ENCODE measurements at regions not wholly inside any gene's neighbourhood (a gene's known extent, or its start where the extent isn't known, plus 50 kb on each side); places are given as distances from the start of the nearest gene placed in this dataset.

DNA sequence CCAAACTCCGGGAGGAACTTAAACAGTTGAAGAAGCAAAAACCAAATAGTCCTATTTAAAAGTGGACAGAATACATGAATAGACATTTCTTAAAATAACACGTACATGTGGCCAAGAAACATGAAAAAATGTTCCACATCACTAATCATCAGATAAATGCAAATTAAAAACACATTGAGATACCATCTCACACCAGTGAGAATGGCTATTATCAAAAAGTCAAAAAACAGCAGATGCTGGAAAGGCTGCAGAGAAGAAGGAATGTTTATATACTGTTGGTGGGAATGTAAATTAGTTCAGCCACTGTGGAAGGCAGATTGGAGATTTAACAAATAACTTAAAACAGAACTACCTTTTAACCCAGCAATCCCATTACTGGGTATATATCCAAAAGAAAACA, 283.0 kb upstream of the IZUMO3 start:
- H3K4me3 ChIP-seq, result no peak overlapping the region
- WGBS, 2 donors, result 76 to 86% methylated on average over 2 of the region's 2 CpGs
- H3K9me3 ChIP-seq, result peaks cover 0 to 3% (median 0%) of the 10 kb centered on the region in 11 donors
- H3K4me1 ChIP-seq, result no peaks in the 10 kb centered on the region
- TF ChIP-seq, protein P1, sequence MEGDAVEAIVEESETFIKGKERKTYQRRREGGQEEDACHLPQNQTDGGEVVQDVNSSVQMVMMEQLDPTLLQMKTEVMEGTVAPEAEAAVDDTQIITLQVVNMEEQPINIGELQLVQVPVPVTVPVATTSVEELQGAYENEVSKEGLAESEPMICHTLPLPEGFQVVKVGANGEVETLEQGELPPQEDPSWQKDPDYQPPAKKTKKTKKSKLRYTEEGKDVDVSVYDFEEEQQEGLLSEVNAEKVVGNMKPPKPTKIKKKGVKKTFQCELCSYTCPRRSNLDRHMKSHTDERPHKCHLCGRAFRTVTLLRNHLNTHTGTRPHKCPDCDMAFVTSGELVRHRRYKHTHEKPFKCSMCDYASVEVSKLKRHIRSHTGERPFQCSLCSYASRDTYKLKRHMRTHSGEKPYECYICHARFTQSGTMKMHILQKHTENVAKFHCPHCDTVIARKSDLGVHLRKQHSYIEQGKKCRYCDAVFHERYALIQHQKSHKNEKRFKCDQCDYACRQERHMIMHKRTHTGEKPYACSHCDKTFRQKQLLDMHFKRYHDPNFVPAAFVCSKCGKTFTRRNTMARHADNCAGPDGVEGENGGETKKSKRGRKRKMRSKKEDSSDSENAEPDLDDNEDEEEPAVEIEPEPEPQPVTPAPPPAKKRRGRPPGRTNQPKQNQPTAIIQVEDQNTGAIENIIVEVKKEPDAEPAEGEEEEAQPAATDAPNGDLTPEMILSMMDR (IDR thresholded peaks at IDR 0.05), result no peak
- no peaks in the 10 kb centered on the region for H3K36me3 ChIP-seq
- H3K27ac ChIP-seq, result no peak overlapping the region
- no peak for ATAC-seq
- intact Hi-C loops (cut with DNase I), result no loop called here
- no peak for DNase-seq
- no peaks in the 10 kb centered on the region for H3K27me3 ChIP-seq

DNA sequence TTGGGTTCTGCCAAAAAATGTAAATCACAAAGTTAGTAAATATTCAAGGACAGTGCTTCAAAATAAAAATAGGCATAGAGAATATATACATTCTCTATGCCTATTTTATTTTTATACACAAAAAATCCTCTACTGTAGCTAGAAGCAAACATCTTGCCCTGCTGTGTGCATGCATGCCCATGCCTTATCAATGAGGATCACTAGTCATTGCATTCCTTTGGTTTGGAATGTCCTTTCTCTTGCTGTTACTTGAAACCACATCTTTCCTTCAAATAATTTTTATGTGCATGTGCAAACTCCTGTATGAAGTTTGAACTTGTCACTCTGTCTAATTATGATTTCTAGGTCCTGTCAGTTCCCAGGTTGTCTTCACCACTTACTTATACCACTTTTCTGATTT, 278.9 kb upstream of the IZUMO3 start:
- no peak overlapping the region for H3K4me3 ChIP-seq
- H3K9me3 ChIP-seq, result peaks cover 0 to 9% (median 0%) of the 10 kb centered on the region in 11 donors
- ATAC-seq (no peak), DNase-seq (no peak)
- TF ChIP-seq, protein P1 (IDR thresholded peaks at IDR 0.05), result no peak
- no peaks in the 10 kb centered on the region for H3K4me1 ChIP-seq
- no peaks in the 10 kb centered on the region for H3K27me3 ChIP-seq
- no peaks in the 10 kb centered on the region for H3K36me3 ChIP-seq
- intact Hi-C loops (cut with DNase I), result no loop called here
- H3K27ac ChIP-seq, result no peak overlapping the region

DNA sequence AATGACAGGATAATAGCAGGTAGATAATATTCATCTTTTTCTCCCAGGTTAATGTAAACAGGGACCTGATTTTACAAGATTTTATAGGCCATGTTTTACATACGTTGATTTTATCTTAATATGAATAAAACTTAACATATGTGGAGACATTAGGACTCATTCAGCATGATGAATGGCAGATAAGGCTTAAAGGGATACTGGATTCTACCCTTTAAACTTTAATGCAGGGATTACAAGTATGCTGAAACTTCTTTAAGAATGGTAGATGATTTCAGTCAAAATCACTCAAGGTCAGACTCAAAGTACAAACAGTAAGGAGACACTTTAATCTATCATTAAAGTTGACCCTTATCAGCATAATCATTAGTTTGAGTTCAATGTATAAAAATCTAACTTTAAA, 274.5 kb upstream of the IZUMO3 start:
- Histone ChIP-seq H3K27me3 (no peaks in the 10 kb centered on the region), H3K4me3 (no peak overlapping the region), H3K27ac (no peak overlapping the region), H3K36me3 (no peaks in the 10 kb centered on the region), H3K9me3 (peaks cover 0 to 9% (median 0%) of the 10 kb centered on the region in 11 donors), H3K4me1 (no peaks in the 10 kb centered on the region)
- TF ChIP-seq, protein P1 (IDR thresholded peaks at IDR 0.05), result no peak
- WGBS, 2 donors, result 57 to 60% methylated on average over 1 of the region's 1 CpG
- DNase-seq (no peak), ATAC-seq (no peak)
- intact Hi-C loops (cut with DNase I), result no loop called here

DNA sequence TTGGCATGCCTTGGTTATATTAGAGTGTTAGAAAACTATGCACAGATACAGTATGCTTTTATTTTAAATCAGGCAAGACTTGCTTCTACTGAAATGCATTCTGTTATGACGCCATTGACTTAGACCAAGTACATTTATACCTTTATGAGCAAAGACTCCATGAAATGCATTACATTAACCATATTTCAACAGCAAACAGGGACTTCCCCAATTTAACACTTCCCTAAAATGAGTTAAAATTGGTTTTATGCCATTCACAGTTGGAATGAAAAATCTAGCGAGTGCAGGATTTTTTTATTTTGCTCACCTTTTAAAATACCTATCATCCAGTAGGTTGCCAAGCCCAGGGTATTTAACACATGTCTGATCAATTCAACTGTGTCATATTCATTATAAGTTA, 272.1 kb upstream of the IZUMO3 start:
- 80 to 86% methylated on average over 2 of the region's 2 CpGs for WGBS, 2 donors

More for the DNA sequence above, 272.1 kb upstream of the IZUMO3 start:
- ATAC-seq (no peak), DNase-seq (no peak)
- H3K9me3 ChIP-seq, result peaks cover 0 to 6% (median 0%) of the 10 kb centered on the region in 11 donors
- no peaks in the 10 kb centered on the region for H3K4me1 ChIP-seq
- no peaks in the 10 kb centered on the region for H3K36me3 ChIP-seq
- no peak overlapping the region for H3K27ac ChIP-seq
- H3K27me3 ChIP-seq, result no peaks in the 10 kb centered on the region
- intact Hi-C loops (cut with DNase I), result no loop called here
- H3K4me3 ChIP-seq, result no peak overlapping the region
- TF ChIP-seq, protein P1 (IDR thresholded peaks at IDR 0.05), result no peak

All from heart right ventricle (tissue), 16 donors.